Germinal center (tissue), 1 donor: ENCODE measurements at regions not wholly inside any gene's neighbourhood (a gene's known extent, or its start where the extent isn't known, plus 50 kb on each side); places are given as distances from the start of the nearest gene placed in this dataset.

ENCODE experiments used
- DNase-seq: peaks from one replicate; pipeline ENCODE4 v3.0.0; 2012; ENCODE audit warnings: mixed read lengths, low spot score

DNA sequence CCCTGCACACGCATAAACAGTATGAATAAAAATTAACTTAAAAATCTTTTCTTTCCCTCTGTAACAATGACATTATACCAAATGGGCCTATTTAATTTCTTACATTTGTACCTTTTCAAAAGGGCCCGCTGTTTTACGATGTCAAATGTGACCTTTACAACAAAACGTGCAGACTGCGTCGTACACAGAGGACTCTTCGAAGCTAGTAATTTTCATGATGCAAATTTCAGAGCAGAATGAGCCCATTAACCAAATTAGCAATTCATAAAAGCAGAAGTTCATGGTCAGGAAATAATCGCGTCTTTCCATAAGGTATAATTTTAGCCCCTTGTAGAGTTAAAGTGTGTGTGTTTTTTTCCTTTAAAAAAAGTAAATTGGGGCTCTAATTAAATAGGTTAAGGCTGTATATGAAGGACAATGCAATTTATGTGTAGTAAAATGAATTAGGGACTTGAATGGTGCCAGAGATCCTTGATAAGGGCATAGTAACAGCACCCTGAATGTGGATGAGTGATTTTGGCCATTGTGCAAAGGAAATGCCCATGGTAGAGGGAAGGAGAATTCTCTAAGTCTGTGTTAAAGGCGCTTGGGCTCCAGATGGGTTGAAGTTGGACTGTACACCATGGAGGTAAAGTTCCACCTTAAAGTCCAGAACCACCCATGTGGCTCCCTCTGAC, 546.4 kb upstream of the EEF2KMT start:
- DNase-seq = no peak

DNA sequence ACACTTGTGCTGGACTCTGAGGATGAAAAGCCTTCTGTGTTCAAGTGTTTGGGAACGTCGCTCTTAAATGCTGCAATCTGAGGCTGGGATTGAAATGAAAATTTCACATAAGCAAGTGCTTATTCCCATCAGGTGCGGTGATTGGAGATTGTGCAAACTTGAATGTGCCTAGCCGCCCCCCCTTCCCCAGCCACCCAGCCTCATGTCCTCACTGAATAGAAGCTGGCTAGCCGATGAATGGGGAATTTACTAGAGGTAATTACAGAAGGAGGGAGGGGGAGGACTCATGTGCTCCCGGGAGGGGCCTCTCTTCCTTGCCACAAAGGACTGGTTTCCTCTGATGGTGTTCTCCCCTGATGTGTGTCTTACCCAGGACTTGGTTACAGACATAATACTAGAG, 544.8 kb upstream of the EEF2KMT start:
- DNase-seq = no peak

DNA sequence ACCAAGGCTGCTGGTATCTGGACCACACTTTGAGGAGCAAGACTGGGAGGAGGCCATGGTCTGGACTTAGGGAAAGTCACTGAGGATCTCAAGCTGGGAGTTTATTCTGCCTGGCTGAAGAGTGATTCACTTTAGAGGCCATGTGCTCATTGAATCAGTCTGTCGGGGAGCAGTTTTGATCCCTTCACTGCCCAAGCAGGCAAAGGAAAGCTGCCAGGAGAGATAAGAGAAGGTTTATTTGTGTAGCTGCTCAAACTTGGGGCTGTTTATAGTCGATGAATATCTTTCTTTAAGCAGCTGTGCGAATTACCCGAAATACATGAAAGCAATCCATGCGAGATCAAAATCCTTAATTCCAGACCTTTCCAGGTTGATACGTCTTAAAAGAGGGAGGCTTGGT, 544.4 kb upstream of the EEF2KMT start:
- DNase-seq = no peak

DNA sequence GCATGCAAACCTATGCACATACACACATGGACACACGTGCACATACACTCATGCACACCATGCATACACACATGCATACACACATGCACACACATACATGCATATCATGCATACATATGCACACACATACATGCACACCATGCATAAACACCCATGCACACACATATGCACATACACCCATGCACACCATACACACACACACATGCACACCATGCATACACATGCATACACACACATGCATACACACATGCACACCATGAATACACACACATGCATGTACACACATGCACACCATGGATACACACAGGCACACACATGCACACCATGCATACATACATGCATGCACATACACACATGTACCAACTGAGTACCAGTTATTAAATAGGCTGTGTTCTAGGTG, 543.3 kb upstream of the EEF2KMT start:
- no peak for DNase-seq

DNA sequence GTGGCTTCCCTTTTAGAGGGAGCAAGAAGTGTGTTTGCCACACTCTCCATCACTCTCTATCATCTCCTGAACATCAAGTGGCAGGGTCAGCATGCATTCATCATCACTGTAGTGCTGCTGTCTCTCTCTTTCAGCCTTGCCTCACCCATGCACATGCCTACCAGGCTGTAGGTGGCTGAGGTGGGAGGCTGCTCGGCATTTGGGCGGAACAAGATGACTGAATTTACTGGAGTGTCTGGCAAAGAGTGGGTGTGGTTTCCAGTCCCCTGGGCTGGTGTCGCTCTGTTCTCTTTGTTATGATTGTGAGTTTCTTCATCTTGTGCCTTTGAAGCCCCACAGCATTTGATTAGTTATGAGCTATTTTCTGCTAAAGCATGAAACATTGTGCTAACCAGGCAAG, 541.9 kb upstream of the EEF2KMT start:
- no peak for DNase-seq

DNA sequence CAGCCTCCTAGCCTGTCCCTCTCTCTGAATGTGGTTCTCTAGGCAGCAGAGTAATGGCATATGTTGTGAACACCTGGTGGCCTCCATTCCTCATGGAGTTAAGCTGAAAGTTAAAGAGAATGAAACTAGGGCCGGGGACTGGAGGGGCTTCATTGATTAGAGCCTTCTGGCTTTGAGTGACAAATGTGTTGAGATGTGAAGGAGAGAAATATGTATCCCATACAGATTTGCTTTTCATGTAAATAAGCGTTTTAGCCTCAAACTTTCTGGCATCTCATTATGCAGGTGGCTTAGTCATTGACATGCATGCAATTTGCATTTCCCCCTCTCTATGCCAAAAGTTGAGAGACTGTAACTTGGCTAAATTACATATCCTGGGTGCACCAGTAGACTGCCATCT, 537.7 kb upstream of the EEF2KMT start:
- DNase-seq = no peak

DNA sequence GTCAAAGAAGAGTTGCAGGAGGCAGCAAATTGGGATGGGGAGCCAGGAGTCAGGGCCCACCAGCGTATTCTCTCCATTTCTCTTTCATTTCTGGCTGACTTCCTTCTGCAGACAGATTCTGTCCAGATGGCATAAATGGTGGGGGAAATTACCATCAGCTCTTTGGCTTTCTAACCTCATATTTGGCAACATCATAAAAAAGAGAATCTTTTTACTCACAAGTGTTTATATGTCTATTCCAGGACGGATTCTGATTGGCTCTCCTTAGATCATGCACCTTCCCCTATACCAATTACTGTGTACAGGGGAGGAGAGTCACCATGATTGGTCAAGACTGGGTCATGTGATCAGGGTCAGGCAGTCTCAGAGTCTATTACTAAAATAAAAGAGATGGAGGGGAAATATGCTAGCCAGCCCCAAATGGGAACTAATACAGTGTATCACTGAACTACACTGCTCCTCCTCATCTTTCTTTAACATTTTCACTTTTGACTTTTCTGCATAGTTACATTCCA, 537.1 kb upstream of the EEF2KMT start:
- DNase-seq = no peak

DNA sequence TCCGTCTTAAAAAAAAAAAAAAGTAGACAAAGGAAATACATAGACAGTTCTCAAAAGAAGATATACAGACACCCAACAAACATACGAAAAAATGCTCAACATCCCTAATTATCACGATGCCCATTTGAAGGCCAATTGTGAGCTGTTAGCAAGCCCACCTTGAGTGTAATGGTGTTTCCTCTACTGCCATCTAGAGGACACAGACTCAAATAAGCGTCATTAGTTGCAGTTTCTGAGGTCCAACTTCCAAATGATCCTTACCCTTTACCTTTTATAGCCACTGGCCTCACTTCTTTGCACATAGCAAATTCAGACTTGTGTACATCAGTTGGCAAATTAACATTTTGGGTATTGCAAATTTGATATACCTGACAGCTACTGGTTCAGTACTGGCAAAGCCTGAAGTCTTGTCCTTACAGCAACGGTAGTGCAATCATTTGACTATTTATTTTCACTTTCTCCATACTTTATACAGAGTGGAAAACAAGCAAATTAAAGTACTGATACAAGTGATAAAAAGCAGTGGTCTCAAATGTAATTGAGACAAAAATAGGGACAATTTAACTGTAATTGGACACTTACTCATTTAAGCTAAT, 536.3 kb upstream of the EEF2KMT start:
- peak; percentile 22 for DNase-seq

DNA sequence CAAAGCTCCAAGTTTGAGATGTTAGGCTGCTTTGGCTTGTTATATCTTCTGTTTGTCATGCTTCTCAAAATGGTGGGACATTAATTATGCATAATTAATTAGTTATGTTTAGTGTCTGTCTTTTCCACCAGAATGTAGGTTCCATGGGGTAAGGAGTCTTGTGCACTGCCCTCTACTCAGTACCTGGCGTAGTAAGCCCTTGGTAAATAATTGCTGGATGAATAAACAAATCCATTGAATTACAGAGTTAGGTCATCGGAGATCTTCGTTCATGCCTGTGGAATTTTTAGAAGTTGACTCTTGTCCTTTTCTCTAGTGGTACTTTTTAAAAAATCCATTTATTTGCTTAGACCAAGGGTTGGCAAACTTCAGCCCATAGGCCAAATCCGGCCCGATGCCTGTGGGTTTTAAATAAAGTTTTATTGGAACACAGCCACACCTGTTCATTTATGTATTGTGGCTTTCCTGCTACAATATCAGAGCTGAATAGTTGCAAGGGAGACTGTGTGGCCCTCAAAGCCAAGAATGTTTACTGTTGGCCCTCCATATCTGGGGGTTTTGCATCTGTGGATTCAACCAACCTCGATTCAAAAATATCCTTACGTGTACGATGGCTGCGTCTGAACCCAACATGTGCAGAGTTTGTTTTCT, 524.8 kb upstream of the EEF2KMT start:
- no peak for DNase-seq

DNA sequence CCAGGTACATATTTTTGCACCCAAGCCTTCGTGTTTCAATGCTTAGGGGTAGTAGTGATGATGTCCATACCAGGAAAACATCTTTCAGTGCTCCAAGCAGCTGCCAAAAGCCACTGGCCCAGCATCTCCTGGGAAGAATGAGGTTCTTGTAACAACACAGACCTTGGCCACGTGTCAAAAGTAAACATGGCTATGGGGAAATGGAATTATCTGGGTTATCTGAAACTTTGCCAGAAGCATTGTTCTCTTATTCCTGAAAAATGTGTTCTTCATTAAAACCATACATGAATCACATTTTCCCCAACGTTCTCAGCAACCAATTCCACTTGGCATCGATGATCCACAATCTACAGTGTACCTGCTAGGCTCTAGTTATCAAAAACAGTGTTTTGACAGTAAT, 524.2 kb upstream of the EEF2KMT start:
- DNase-seq = no peak

DNA sequence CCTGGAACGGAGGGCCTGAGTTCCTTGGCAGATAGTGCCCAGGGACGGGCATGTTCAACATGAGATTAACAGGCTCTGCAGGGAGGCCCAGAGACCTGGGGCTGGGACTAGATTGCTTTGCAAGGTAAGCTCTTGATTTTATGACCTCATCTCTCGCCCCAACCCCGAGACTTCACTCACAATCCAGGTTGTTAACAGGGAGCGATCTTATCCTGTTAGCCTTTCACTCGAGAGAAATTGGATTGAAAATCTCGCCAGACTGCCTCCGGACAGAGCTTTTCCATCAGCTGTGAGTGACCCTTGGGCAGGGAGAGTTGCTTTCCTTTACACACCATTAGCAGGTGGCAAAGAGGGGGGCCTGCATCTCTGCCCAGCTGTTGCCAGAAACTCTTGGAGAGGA, 521.7 kb upstream of the EEF2KMT start:
- no peak for DNase-seq

DNA sequence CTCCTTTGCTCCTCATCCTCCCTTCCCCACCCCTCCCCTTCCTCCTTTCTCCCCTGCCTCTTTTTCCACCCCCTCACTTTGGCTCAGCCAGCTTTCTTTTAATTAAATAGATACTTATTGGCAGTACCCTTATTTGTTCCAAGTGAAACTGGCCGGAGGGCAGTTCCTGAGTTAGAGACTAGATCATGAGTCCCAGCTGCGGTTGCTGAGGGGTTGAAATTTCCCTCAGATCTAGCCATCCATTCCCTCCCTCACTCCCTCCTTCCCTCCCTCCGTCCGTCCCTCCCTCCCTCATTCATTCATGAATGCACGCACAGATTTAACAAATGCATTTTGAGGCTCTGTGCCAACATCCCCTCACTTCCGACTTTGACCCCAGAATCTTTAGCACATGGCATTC, 519.2 kb upstream of the EEF2KMT start:
- no peak for DNase-seq

DNA sequence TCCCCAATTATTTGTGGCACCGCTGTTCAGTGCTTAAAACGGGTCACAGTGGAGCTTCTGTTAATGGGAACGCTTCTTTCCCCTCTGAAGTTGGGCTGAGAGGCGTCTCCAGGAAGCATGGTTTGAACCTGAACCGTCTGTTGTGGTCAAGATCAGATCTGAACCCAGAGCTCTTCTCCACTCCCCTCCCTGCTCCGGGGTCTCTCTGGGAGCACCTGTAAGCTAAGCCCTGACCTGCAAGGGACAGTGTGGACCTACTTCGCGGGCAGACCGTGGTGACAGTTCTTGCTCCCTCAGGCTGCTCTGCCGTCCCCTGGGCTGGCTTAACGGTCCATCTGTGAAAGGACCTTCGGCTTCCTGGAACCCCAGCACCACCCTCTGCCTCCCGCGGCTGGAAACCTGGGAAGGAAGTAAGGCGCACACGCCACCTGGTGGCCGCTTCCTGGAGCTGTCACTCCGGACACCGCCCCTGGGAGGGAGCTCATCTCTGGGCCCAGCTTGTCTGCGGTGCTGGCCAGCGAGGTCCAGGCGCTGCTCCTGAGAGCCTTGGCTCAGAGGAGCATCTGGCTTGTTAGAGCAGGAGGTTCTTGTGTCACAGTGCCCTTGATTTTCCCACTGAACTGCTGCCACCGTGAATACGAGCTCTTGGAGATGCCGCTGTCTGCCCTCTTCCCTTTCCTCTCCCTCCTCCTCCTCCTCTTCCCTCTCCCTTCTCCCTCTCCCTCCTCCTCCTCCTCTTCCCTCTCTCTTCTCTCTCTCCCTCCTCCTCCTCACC, 518.5 kb upstream of the EEF2KMT start:
- DNase-seq = peak; percentile 48

DNA sequence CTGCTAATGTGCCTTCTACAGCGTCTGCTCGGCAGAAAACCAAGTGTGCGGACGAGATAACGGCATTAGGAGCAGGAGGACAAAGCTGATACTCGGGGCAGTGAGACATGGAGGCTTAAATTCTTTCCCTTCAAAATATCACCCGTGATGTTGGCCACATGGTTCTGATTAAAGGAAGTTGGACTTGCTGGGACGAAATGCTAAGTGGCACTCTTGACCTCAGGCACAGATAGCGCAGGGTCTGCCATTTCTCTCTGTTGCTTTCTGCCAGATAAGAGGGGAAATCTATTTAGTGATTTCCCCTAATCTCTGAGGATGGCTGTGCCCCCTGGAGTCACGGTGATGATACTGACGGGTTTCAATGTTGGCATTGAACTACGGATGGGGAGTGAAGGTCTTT, 509.6 kb upstream of the EEF2KMT start:
- DNase-seq = no peak

DNA sequence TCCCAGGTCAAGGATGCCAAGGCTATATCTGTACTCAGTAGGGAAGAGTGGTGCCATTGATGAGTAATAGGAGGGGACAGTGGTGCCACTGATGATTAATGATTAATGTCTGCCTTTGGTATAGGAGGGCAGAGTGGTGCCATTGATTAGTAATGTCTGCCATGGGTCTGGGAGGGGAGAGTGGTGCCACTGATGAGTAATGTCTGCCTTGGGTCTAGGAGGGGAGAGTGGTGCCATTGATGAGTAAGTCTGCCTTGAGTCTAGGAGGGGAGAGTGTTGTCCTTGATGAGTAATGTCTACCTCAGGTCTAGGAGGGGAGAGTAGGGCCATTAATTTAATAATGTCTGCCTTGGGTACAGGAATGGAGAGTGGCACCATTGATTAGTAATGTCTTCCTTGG, 507.8 kb upstream of the EEF2KMT start:
- DNase-seq = no peak

DNA sequence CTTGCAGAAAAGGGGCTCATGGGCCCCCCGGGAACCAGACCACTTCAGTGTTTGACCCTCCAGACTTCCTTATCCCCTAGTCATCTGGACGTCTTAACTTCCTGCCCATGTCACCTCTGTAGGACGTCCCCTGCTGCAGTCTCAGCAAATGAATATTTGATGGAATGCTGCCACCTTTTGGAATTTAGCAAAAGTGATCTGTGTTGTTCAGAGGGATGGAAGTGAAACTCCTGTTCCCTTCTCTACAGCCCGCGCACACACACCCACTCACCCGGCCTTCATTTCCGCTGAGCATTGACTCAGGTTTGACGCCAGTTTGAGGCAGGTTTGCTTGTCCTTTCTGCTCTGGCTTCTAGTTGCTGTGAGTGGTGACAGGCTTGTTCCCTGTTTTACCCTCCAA, 507.2 kb upstream of the EEF2KMT start:
- no peak for DNase-seq

DNA sequence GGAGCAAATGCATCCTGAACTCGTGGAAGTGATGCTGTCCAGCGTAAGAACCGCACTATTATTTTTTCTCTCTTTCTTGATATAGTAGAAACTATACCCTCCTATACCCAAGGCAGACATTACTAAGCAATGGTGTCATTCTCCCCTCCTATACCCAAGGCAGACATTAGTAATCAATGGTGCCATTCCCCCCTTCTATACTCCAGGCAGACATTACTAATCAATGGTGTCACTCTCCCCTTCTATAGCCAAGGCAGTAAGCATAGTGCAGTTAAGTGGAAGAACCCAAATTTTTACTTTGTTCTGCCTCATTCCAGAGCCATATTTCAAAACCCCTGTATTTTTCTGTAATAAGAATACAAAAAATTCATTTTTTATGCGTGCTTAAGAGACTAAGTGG, 506.2 kb upstream of the EEF2KMT start:
- no peak for DNase-seq

DNA sequence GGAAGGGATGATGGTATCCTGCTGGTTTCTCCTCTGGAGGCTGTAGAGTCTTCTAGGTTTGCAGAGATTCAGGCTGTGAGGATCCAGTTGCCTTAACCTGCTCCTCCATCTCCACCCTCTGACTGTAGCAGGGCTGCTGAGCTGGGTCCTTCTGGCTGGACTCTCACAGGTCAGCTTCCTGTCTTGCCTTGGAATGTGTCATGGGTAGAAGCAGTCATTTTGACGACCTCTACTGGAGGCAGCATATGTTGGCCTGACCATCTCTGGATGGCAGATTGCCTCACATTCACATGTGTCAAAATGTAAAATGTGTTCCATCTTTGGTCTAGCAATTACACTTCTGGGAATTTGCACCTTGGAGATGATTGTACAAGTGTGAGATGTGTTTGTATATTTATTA, 504.4 kb upstream of the EEF2KMT start:
- no peak for DNase-seq

DNA sequence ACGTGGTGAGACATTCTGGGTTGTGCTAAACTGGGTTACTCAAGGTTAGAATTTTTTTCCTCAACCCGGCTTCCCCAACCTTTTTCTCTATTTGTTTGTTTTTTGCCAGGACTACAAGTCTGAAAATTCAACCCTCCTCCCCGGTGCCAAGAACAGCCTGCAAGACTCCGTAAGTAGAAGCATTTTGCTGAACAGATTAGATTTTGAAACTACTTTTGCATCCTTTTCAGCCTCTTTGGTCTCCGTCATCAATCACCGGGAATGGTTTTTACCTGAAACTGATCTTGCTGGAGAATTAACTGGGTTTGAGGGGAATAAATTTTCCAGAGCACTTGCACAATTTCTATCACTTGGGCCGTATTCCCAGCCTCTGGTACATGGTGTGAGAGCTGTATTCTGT, 501.2 kb upstream of the EEF2KMT start:
- DNase-seq = no peak

DNA sequence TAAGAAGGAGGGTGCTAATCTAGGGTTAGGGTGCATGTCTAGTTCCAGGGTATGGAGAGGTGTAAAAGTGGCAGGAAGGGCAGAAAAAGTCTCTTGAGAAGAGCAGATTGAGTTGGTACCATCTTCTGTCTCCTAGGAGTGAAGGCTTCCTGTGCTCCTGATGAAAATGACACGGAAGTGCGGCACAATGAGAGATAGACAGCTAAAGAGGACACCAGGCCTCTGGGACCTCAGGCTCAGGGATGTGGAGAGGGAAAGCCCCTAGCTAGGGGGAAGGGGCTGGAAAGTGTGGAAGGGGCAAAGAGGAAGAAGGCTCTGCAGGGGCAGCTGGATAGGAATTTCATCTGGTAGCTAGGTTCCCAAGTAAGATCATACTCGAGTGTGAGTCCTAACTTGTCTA, 498.3 kb upstream of the EEF2KMT start:
- DNase-seq = no peak

DNA sequence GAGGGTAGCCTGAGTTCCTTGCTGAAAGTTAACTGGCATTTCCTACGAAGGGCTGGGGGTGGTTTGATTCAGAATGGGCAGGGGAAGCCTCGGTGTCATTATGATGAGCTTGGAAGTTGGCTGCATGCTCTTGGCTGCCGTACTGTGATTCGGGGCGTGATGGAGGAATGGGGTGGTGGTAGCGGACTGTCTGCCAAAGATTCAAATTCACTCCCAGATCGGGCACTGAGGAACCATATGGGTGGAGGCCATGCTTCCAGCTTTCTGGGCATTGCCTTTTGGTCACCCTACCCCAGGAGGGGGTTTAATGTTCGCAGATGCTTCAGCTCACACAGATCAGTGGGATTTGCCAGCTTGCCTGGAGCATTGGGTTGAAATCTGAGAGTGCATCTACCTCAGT, 492.8 kb upstream of the EEF2KMT start:
- no peak for DNase-seq

DNA sequence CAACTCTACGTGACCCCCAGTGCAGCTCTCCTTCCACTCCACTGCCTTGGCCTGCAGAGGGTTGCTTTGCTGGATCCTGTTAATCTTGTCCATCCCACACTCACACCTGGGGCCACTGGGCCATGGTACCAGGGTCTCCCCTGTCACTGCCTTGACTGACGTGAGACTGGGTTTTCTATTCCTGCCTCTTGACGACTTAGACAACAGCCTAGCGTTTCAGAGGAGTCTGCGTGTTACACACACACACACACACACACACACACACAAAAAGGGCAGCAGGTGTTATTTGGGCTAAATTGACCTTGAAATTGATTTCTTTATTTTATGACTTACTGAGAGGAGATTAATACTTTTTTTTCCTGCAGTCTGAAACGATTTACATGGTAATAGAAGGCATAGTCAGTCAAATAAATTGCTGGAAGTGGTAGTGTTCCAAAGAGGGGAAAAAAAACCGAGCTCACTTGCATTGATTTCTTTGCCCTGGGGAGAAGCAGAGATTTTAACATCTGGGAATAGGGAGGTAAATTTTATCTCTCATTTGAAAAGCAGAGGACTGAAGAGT, 492.3 kb upstream of the EEF2KMT start:
- DNase-seq = no peak

DNA sequence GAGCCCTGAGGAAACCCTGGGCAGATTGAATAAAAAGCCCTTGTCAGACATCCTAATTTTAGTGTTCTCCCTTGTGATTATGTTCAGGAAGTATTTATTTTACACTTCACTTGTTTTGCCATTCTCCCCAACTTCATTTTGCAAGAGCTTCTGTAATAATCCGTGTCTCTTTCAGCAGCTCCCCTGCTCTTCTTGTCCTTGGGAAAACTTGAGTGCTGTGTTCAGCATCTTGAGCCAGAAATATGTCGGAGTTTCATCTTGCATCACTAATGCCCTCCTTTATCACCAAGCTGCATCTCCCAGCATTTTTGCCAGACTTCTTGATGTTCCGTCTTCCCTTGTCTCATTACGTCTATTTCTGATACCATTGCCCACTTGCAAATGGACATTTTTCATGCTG, 486.5 kb upstream of the EEF2KMT start:
- no peak for DNase-seq
